ENCODE measurements at regions not wholly inside any gene's neighbourhood (a gene's known extent, or its start where the extent isn't known, plus 50 kb on each side); places are given as distances from the start of the nearest gene placed in this dataset.

DNA sequence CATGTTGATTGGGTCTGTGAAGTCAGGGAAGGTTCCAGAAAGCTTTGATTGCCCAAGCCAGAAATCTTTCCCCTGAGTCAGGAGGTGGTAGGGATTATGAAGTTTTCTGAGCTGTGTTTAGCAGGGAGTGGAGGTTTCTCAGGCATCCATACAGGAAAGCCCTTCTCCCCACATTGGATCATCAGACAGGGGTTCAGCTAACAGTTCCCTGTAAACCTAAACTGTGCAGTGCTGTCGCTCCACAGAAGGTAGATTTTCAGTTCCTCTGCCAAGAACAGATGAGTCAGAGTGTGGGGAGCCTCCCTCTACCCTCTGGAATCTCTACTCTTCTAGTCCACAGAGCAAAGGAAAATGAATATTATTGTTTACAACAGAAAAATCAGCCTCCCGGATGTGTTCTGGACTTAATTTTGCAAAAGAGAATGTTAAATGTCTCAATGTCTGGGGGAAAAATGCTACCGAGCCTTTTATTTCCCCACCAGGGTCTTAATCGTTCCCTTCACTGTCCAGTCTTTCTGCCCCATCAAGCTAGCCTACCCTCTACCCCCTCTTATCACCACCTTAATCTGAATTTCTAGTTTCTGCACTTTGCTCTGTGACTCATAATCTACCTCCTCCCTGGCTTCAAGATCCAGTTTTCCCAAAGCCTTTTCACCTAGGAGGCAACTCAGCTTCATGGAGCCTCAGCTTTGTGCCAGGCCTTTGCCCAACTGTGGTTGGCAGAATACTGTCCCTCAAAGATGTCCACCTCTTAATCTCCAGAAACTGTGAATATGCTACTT, 355.6 kb downstream of the PRDM2 start:
- TF ChIP-seq EZH2 (IDR thresholded peaks at IDR 0.05; ENCODE audit: borderline replicate concordance, low read depth, low read length, poor library complexity, severe bottlenecking), result no peak
- TF ChIP-seq, protein P1, sequence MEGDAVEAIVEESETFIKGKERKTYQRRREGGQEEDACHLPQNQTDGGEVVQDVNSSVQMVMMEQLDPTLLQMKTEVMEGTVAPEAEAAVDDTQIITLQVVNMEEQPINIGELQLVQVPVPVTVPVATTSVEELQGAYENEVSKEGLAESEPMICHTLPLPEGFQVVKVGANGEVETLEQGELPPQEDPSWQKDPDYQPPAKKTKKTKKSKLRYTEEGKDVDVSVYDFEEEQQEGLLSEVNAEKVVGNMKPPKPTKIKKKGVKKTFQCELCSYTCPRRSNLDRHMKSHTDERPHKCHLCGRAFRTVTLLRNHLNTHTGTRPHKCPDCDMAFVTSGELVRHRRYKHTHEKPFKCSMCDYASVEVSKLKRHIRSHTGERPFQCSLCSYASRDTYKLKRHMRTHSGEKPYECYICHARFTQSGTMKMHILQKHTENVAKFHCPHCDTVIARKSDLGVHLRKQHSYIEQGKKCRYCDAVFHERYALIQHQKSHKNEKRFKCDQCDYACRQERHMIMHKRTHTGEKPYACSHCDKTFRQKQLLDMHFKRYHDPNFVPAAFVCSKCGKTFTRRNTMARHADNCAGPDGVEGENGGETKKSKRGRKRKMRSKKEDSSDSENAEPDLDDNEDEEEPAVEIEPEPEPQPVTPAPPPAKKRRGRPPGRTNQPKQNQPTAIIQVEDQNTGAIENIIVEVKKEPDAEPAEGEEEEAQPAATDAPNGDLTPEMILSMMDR (conservative IDR thresholded peaks at IDR 0.05; ENCODE audit: low read depth, low read length), result no peak

Data from A673 (cell line).